Large intestine (tissue), 3 donors: ENCODE measurements at regions not wholly inside any gene's neighbourhood (a gene's known extent, or its start where the extent isn't known, plus 50 kb on each side); places are given as distances from the start of the nearest gene placed in this dataset.

ENCODE experiments used
- DNase-seq, 2 donors: peaks; one replicate each; pipeline versions ENCODE4 v3.0.0 to v3.0.0-alpha.2; 2013
- H3K27ac ChIP-seq: one replicate; pipeline ENCODE4 v1.5.1; 2013; ENCODE audit warnings: low read length
- H3K27me3 ChIP-seq: 2 replicates; pipeline ENCODE4 v1.6.1; 2013; ENCODE audit warnings: low read length; ENCODE audit not compliant: control insufficient read depth, insufficient read depth
- H3K36me3 ChIP-seq: 2 replicates; pipeline ENCODE4 v1.6.1; 2013; ENCODE audit warnings: low read length; ENCODE audit not compliant: control insufficient read depth, insufficient read depth
- H3K4me1 ChIP-seq: one replicate; pipeline ENCODE4 v1.6.1; 2013; ENCODE audit warnings: low read length; ENCODE audit not compliant: control insufficient read depth, insufficient read depth
- H3K4me3 ChIP-seq: one replicate; pipeline ENCODE4 v1.5.1; 2013; ENCODE audit warnings: low read length
- H3K9me3 ChIP-seq: one replicate; pipeline ENCODE4 v1.6.1; 2013; ENCODE audit warnings: mild to moderate bottlenecking, low read depth, low read length, moderate library complexity; ENCODE audit not compliant: control insufficient read depth
- WGBS: methylation state at CpG from one replicate; pipeline ENCODE4 v1.1.5; 2013; ENCODE audit warnings: low lambda C conversion rate; ENCODE audit not compliant: insufficient coverage; 5-methylcytosine and 5-hydroxymethylcytosine counted together

DNA sequence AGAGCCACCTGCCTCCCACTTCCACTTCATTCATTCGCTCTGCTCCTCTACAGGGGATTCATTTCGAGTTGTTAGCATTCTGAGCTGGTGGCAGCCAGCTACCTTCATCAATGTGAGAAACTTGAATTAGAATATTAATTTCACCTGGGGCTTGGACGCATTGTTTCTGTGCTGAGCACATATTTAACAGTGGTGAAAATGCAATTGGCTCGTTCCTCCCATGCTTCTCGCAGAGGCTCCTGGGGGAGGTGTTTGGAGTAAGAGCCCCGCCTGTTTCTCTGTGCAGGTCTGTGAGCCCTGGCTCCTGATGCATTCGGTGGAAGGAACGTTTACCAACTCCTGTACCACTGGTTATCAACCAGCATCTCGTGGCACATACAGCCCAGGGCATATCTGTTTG lies 141.5 kb downstream of the AACS start:
- WGBS, result no CpG with 5 or more reads among the region's 9 CpGs
- H3K4me1 ChIP-seq, result no peaks in the 10 kb centered on the region
- H3K27ac ChIP-seq, result no peak overlapping the region
- H3K4me3 ChIP-seq, result no peak overlapping the region
- H3K27me3 ChIP-seq, result no peaks in the 10 kb centered on the region
- H3K9me3 ChIP-seq, result no peaks in the 10 kb centered on the region
- no peak for DNase-seq
- no peaks in the 10 kb centered on the region for H3K36me3 ChIP-seq

- no peak overlapping the region for H3K4me3 ChIP-seq
- no peak overlapping the region for H3K27ac ChIP-seq
- WGBS, result no CpG with 5 or more reads among the region's 5 CpGs
- no peaks in the 10 kb centered on the region for H3K4me1 ChIP-seq
- no peaks in the 10 kb centered on the region for H3K9me3 ChIP-seq
- DNase-seq, result no peak
- H3K27me3 ChIP-seq, result peaks cover 3% of the 10 kb centered on the region
- no peaks in the 10 kb centered on the region for H3K36me3 ChIP-seq
Observed at GRCh38 chr12:125208334-125208733, 143.1 kb downstream of the AACS start.

- H3K4me1 ChIP-seq, result no peaks in the 10 kb centered on the region
- no peak for DNase-seq
- no peaks in the 10 kb centered on the region for H3K36me3 ChIP-seq
- 29% methylated on average over 1 of the region's 12 CpGs for WGBS
- H3K4me3 ChIP-seq, result no peak overlapping the region
- no peak overlapping the region for H3K27ac ChIP-seq
- peaks cover 3% of the 10 kb centered on the region for H3K27me3 ChIP-seq
- H3K9me3 ChIP-seq, result no peaks in the 10 kb centered on the region
Observed at GRCh38 chr12:125208942-125209341, 143.7 kb downstream of the AACS start.

GRCh38 chr12:125210104-125210755 lies 145.0 kb downstream of the AACS start:
- Histone ChIP-seq H3K27me3 (peaks cover 3% of the 10 kb centered on the region), H3K9me3 (no peaks in the 10 kb centered on the region), H3K36me3 (no peaks in the 10 kb centered on the region), H3K4me1 (no peaks in the 10 kb centered on the region), H3K27ac (no peak overlapping the region), H3K4me3 (no peak overlapping the region)
- no peak for DNase-seq
- no CpG with 5 or more reads among the region's 8 CpGs for whole genome bisulfite sequencing

DNA sequence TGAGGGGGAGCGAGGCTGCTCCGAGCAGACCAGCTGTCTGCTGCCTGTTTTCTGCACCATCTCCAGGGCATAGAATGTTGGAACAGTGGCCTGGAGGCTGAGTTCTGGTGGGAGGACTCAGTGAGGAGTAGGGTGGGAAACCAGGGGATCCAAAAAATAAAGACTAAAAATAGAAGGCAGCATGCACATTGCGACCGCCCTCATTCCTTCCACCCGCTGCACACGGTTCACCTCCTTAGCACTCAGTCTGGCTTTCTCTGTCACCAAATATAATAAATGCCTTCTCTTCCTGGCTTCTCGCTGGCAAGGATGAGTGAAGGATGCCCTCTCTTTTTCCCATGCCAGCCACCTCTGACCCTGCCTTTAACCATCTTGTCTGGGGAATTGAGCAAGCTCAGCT lies 146.2 kb downstream of the AACS start:
- Histone ChIP-seq H3K27ac (no peak overlapping the region), H3K9me3 (no peaks in the 10 kb centered on the region), H3K4me3 (no peak overlapping the region), H3K27me3 (peaks cover 3% of the 10 kb centered on the region), H3K4me1 (no peaks in the 10 kb centered on the region), H3K36me3 (no peaks in the 10 kb centered on the region)
- 100% methylated on average over 1 of the region's 7 CpGs for WGBS
- DNase-seq, result no peak

DNA sequence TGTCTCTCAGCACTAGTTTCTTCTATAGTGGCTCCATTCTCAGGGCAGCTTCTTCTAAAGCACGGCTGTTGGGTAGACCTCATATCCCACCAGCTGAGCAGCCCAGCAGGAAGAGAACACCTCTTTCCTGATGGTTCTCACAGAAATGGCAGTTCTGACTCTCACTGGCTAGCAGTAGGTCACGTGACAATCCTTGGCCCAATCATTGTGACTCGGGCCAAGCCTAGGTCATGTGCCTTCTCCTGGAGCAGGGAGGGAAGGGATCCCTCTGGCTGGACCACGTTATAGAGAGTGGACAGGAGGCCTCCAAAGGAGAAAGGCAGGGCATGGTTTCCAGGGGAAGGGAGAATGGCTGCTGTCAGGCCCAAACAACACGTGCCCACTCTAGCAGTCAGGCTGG lies 149.1 kb downstream of the AACS start:
- no peaks in the 10 kb centered on the region for H3K4me1 ChIP-seq
- H3K36me3 ChIP-seq, result no peaks in the 10 kb centered on the region
- no CpG with 5 or more reads among the region's 5 CpGs for WGBS
- H3K9me3 ChIP-seq, result no peaks in the 10 kb centered on the region
- H3K27ac ChIP-seq, result no peak overlapping the region
- no peak overlapping the region for H3K4me3 ChIP-seq
- DNase-seq, result no peak
- peaks cover 5% of the 10 kb centered on the region for H3K27me3 ChIP-seq

DNA sequence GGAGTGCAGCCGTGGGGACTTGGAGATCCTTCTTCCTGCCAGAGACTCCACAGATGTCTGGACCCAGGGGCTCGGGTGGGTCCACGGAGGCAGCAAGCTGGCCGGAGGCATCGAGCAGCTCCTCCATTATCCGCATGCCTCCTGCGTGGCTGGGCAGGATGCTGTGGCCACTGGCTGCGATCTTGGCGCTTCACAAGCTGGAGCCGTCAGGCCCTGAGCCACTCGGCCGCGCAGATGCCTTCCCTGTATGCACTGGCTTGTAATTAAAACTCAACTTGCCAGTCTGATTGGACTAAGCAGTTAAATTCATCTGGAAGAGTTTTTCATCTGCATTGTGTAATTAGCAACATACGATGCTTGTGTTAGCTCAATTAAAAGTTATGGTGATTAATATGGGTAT lies 151.5 kb downstream of the AACS start:
- Histone ChIP-seq H3K36me3 (no peaks in the 10 kb centered on the region), H3K4me3 (no peak overlapping the region), H3K9me3 (no peaks in the 10 kb centered on the region), H3K27ac (no peak overlapping the region), H3K27me3 (peaks cover 10% of the 10 kb centered on the region), H3K4me1 (no peaks in the 10 kb centered on the region)
- DNase-seq, result no peak
- WGBS, result no CpG with 5 or more reads among the region's 14 CpGs

DNA sequence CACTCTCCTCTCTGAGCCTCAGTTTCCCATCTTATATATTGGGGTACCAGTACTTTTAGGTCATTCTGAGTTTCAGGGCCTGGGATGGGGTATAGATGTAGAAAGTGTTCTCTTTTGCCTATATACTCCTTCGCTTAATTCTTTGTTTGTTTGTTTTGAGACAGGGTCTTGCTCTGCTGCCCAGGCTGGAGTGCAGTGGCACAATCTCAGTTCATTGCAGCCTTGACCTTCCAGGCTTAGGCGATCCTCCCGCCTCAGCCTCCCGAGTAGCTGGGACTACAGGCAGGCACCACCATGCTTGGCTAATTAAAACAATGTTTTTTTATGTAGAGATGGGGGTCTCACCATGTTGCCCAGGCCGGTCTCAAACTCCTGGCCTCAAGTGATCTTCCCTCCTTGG lies 152.1 kb downstream of the AACS start:
- Histone ChIP-seq H3K9me3 (no peaks in the 10 kb centered on the region), H3K27me3 (peaks cover 12% of the 10 kb centered on the region), H3K4me1 (no peaks in the 10 kb centered on the region), H3K27ac (no peak overlapping the region), H3K36me3 (no peaks in the 10 kb centered on the region), H3K4me3 (no peak overlapping the region)
- no peak for DNase-seq
- WGBS, result no CpG with 5 or more reads among the region's 5 CpGs

DNA sequence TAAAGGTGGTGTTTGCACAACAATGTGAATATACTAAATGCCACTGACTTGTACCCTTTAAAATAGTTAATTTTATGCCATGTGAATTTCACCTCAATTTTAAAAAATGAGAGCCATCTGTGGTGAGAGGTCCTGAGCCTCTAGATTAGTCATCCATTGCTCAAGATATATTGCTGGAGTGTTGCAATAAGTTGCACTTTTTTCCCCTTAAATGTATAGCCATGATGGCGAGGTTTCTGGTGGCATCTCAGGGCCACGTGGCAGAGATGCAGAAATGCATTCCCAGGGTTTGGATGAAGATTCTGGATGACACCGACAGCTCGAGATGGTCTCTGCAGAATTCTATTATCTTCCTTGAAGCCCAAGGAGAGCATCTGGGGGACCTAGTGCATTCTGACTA lies 153.7 kb downstream of the AACS start:
- WGBS, result no CpG with 5 or more reads among the region's 4 CpGs

GRCh38 chr12:125220404-125221273 lies 155.4 kb downstream of the AACS start:
- Histone ChIP-seq H3K4me1 (no peaks in the 10 kb centered on the region), H3K27ac (no peak overlapping the region), H3K4me3 (no peak overlapping the region), H3K9me3 (no peaks in the 10 kb centered on the region), H3K27me3 (peaks cover 8% of the 10 kb centered on the region), H3K36me3 (no peaks in the 10 kb centered on the region)
- WGBS, result no CpG with 5 or more reads among the region's 16 CpGs
- DNase-seq, result peak in 1 of 2 donors; percentile 7

More for the DNA sequence above, 153.7 kb downstream of the AACS start:
- H3K4me1 ChIP-seq, result no peaks in the 10 kb centered on the region
- no peak for DNase-seq
- no peaks in the 10 kb centered on the region for H3K36me3 ChIP-seq
- H3K4me3 ChIP-seq, result no peak overlapping the region
- H3K27me3 ChIP-seq, result peaks cover 8% of the 10 kb centered on the region
- H3K9me3 ChIP-seq, result no peaks in the 10 kb centered on the region
- H3K27ac ChIP-seq, result no peak overlapping the region
